ENCODE measurements at regions not wholly inside any gene's neighbourhood (a gene's known extent, or its start where the extent isn't known, plus 50 kb on each side); places are given as distances from the start of the nearest gene placed in this dataset.

- DNase-seq (ENCODE audit: low read depth) = no peak
- no peak for TF ChIP-seq CTCF (conservative IDR thresholded peaks at IDR 0.05; ENCODE audit: low read depth, low read length)
- no peak overlapping the region for H3K4me3 ChIP-seq (ENCODE audit: low read length)
Measured at GRCh38 chr11:131160846-131161245, 209.6 kb upstream of the NTM start.

- no peak for DNase-seq (ENCODE audit: low read depth)
- TF ChIP-seq CTCF (conservative IDR thresholded peaks at IDR 0.05; ENCODE audit: low read depth, low read length) = no peak
- no peak overlapping the region for H3K4me3 ChIP-seq (ENCODE audit: low read length)
Measured at GRCh38 chr11:131163613-131164012, 206.8 kb upstream of the NTM start.

GRCh38 chr11:131165036-131165435 lies 205.4 kb upstream of the NTM start:
- no peak for TF ChIP-seq CTCF (conservative IDR thresholded peaks at IDR 0.05; ENCODE audit: low read depth, low read length)
- no peak overlapping the region for H3K4me3 ChIP-seq (ENCODE audit: low read length)
- no peak for DNase-seq (ENCODE audit: low read depth)

- no peak for DNase-seq (ENCODE audit: low read depth)
- H3K4me3 ChIP-seq (ENCODE audit: low read length) = no peak overlapping the region
- TF ChIP-seq CTCF (conservative IDR thresholded peaks at IDR 0.05; ENCODE audit: low read depth, low read length) = no peak
Measured at GRCh38 chr11:131168839-131169713, 201.3 kb upstream of the NTM start.

GRCh38 chr11:131172011-131172410 lies 198.4 kb upstream of the NTM start:
- no peak for TF ChIP-seq CTCF (conservative IDR thresholded peaks at IDR 0.05; ENCODE audit: low read depth, low read length)
- DNase-seq (ENCODE audit: low read depth) = no peak
- H3K4me3 ChIP-seq (ENCODE audit: low read length) = no peak overlapping the region

GRCh38 chr11:131178020-131178419 lies 192.4 kb upstream of the NTM start:
- DNase-seq (ENCODE audit: low read depth) = no peak
- H3K4me3 ChIP-seq (ENCODE audit: low read length) = no peak overlapping the region
- no peak for TF ChIP-seq CTCF (conservative IDR thresholded peaks at IDR 0.05; ENCODE audit: low read depth, low read length)

GRCh38 chr11:131178596-131178995 lies 191.8 kb upstream of the NTM start:
- DNase-seq (ENCODE audit: low read depth) = no peak
- no peak for TF ChIP-seq CTCF (conservative IDR thresholded peaks at IDR 0.05; ENCODE audit: low read depth, low read length)
- H3K4me3 ChIP-seq (ENCODE audit: low read length) = no peak overlapping the region

Data from retinal pigment epithelial cell (primary cell).